ENCODE measurements at regions not wholly inside any gene's neighbourhood (a gene's known extent, or its start where the extent isn't known, plus 50 kb on each side); places are given as distances from the start of the nearest gene placed in this dataset.

- no peak for DNase-seq (ENCODE audit: extremely low spot score)
- TF ChIP-seq CTCF (IDR thresholded peaks at IDR 0.05; ENCODE audit: control extremely low read depth, extremely low read depth, low read depth, missing control alignments), result no peak
- CTCF ChIA-PET, result no interaction called here
- POLR2A ChIA-PET, result no interaction called here
Observed at GRCh38 chr2:8594731-8595427, 87.0 kb upstream of the ID2 start.

DNA sequence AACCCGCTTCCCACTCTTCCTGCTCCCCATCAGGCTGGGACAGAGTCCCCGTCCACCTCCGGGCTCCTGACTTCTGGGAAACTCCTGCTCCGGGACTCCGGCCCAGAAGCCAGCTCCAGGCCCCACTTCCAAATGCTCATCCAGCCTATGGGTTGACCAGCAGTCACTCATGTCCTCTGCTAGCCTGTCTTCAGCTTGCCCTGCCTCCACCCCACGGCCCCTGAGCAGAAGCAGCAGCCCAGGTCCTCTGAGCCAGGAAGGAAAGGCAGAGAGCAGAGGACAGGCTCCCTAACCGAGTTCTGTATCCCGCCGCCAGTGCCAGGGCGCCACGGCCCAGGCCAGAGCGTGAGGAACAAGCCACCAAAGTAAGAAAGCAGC lies 86.4 kb upstream of the ID2 start:
- CTCF ChIA-PET, result no interaction called here
- DNase-seq (ENCODE audit: extremely low spot score), result no peak
- no peak for TF ChIP-seq CTCF (IDR thresholded peaks at IDR 0.05; ENCODE audit: control extremely low read depth, extremely low read depth, low read depth, missing control alignments)
- POLR2A ChIA-PET, result no interaction called here

DNA sequence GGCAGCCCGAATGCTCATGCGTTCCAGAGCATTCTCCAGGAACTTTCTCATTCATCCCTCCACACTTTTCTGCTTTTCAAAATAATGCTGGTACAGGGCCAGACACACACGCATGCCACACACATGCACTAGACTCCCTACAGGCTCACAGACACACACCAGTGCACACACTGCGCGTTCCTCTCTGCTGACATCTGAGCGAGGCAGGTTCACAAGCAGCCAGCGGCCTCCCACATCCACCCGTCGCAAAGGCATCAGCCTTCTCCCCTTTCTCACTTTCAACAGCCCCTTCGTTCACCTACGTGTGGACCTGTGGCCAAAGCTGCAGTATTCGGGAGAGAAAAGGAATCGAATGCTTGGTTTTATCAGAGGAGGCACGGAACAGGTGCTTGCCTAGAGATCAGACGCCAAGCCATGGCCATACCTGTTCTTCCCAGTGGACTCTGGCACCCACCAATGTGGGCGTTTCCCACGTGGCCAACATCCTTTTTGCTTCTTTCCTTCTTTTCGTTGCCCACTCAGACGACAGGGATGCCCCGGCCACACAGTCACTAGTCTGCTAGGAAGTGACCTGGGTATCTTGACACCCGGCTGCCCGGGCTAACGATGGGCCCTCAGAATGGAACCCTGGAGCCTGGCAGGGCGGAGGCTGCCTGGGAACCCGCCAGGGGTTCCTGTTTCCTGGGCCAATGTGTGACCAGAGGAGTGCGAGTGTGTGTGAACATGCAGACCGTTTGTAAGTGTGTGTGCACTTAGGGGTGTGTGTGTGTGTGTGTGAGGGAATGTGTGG lies 85.8 kb upstream of the ID2 start:
- no peak for DNase-seq (ENCODE audit: extremely low spot score)
- POLR2A ChIA-PET, result no interaction called here
- TF ChIP-seq CTCF (IDR thresholded peaks at IDR 0.05; ENCODE audit: control extremely low read depth, extremely low read depth, low read depth, missing control alignments), result no peak
- CTCF ChIA-PET, result no interaction called here

DNA sequence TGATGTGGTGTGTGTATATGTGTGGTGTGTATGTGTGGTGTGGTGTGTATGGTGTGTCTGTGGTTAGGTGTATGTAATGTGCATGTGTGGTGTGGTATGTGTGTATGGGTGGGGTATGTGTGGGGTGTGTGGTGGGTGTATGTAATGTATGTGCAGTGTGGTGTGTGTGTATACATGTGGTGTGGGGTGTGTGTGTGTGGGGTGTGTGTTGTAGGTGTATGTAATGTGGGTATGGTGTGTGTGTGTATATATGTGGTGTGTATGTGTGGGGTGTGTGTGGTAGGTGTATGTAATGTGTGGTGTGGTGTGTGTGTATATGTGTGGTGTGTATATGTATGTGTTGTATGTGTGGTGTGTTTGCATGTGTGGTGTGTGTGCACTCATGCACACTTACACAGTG lies 84.8 kb upstream of the ID2 start:
- no peak for DNase-seq (ENCODE audit: extremely low spot score)
- ChIA-PET CTCF (no interaction called here), POLR2A (no interaction called here)
- no peak for TF ChIP-seq CTCF (IDR thresholded peaks at IDR 0.05; ENCODE audit: control extremely low read depth, extremely low read depth, low read depth, missing control alignments)

- POLR2A ChIA-PET, result no interaction called here
- no peak for TF ChIP-seq CTCF (IDR thresholded peaks at IDR 0.05; ENCODE audit: control extremely low read depth, extremely low read depth, low read depth, missing control alignments)
- CTCF ChIA-PET, result no interaction called here
- DNase-seq (ENCODE audit: extremely low spot score), result no peak
Observed at GRCh38 chr2:8597559-8598225, 84.2 kb upstream of the ID2 start.

GRCh38 chr2:8598295-8599165 lies 83.3 kb upstream of the ID2 start:
- no peak for DNase-seq (ENCODE audit: extremely low spot score)
- TF ChIP-seq CTCF (IDR thresholded peaks at IDR 0.05; ENCODE audit: control extremely low read depth, extremely low read depth, low read depth, missing control alignments), result no peak
- POLR2A ChIA-PET, result no interaction called here
- CTCF ChIA-PET, result no interaction called here
